Peyer's patch (tissue), 4 donors: ENCODE measurements at regions not wholly inside any gene's neighbourhood (a gene's known extent, or its start where the extent isn't known, plus 50 kb on each side); places are given as distances from the start of the nearest gene placed in this dataset.

Source experiments
- DNase-seq, 3 donors: peaks; one replicate each; pipeline ENCODE4 v3.0.0-alpha.2; 2017 to 2019
- H3K27ac ChIP-seq, 4 donors: fragments of 200-600 bp; sonication (generic); one replicate each; pipeline ENCODE4 v1.5.1; 2016 to 2019
- H3K27me3 ChIP-seq, 2 donors: fragments of 200-600 bp; sonication (generic); one replicate each; pipeline ENCODE4 v1.5.1; 2019
- H3K36me3 ChIP-seq, 3 donors: fragments of 200-600 bp; sonication (generic); one replicate each; pipeline ENCODE4 v1.5.1; 2016 to 2019
- H3K4me1 ChIP-seq, 4 donors: fragments of 200-600 bp; sonication (generic); one replicate each; pipeline ENCODE4 v1.5.1; 2016 to 2019
- H3K4me3 ChIP-seq, 4 donors: fragments of 200-600 bp; sonication (generic); 1 replicate in 3 of 4; 2 replicates in 1 of 4; pipeline ENCODE4 v1.5.1; 2016 to 2019; ENCODE audit warnings: mild to moderate bottlenecking in 1 of 4
- H3K9me3 ChIP-seq, 4 donors: fragments of 200-600 bp; sonication (generic); one replicate each; pipeline ENCODE4 v1.5.1; 2016 to 2019; ENCODE audit warnings: mild to moderate bottlenecking in 1 of 4
- CTCF ChIP-seq, 6 experiments: fragments of 450-650 bp in 4 of 6; fragments of 200-600 bp in 2 of 6; sonication (generic) in 1 of 6; IDR thresholded peaks; one replicate each; pipeline ENCODE4 v1.5.1; 2017 to 2019; ENCODE audit warnings: antibody characterized with exemption in 6 of 6, mild to moderate bottlenecking in 3 of 6, moderate library complexity in 1 of 6
- POLR2A ChIP-seq, 2 donors: fragments of 450-650 bp; IDR thresholded peaks; one replicate each; pipeline ENCODE4 v1.5.1; 2017; ENCODE audit warnings: antibody characterized with exemption in 2 of 2, mild to moderate bottlenecking in 2 of 2, moderate library complexity in 2 of 2

- TF ChIP-seq CTCF (IDR thresholded peaks at IDR 0.05) = no peak
- no peak for TF ChIP-seq POLR2A (IDR thresholded peaks at IDR 0.05)
- no peak for DNase-seq
- no peaks in the 10 kb centered on the region for H3K9me3 ChIP-seq
Measured at GRCh38 chr13:47216176-47216822, 319.4 kb upstream of the HTR2A start.

GRCh38 chr13:47215736-47216135 lies 318.9 kb upstream of the HTR2A start:
- TF ChIP-seq POLR2A (IDR thresholded peaks at IDR 0.05) (no peak), CTCF (IDR thresholded peaks at IDR 0.05) (no peak)
- DNase-seq = no peak
- Histone ChIP-seq H3K36me3 (no peaks in the 10 kb centered on the region), H3K27me3 (no peaks in the 10 kb centered on the region), H3K9me3 (no peaks in the 10 kb centered on the region), H3K4me3 (no peak overlapping the region), H3K4me1 (no peaks in the 10 kb centered on the region), H3K27ac (no peak overlapping the region)

More at GRCh38 chr13:47216176-47216822, 319.4 kb upstream of the HTR2A start:
- no peak overlapping the region for H3K4me3 ChIP-seq
- H3K27ac ChIP-seq = no peak overlapping the region
- H3K36me3 ChIP-seq = no peaks in the 10 kb centered on the region
- no peaks in the 10 kb centered on the region for H3K27me3 ChIP-seq
- H3K4me1 ChIP-seq = no peaks in the 10 kb centered on the region

- no peak for DNase-seq
- no peak for TF ChIP-seq POLR2A (IDR thresholded peaks at IDR 0.05)
- no peak for TF ChIP-seq CTCF (IDR thresholded peaks at IDR 0.05)
- Histone ChIP-seq H3K4me1 (no peaks in the 10 kb centered on the region), H3K27ac (no peak overlapping the region), H3K9me3 (no peaks in the 10 kb centered on the region), H3K27me3 (no peaks in the 10 kb centered on the region), H3K4me3 (no peak overlapping the region), H3K36me3 (no peaks in the 10 kb centered on the region)
Measured at GRCh38 chr13:47213047-47213446, 316.2 kb upstream of the HTR2A start.

GRCh38 chr13:47211106-47211505 lies 314.3 kb upstream of the HTR2A start:
- DNase-seq = no peak
- Histone ChIP-seq H3K27me3 (no peaks in the 10 kb centered on the region), H3K36me3 (no peaks in the 10 kb centered on the region), H3K4me1 (no peaks in the 10 kb centered on the region), H3K4me3 (no peak overlapping the region), H3K9me3 (no peaks in the 10 kb centered on the region), H3K27ac (no peak overlapping the region)
- TF ChIP-seq POLR2A (IDR thresholded peaks at IDR 0.05) (no peak), CTCF (IDR thresholded peaks at IDR 0.05) (no peak)

GRCh38 chr13:47206111-47206510 lies 309.3 kb upstream of the HTR2A start:
- DNase-seq = no peak
- H3K36me3 ChIP-seq = no peaks in the 10 kb centered on the region
- H3K4me3 ChIP-seq = no peak overlapping the region
- TF ChIP-seq CTCF (IDR thresholded peaks at IDR 0.05) (no peak), POLR2A (IDR thresholded peaks at IDR 0.05) (no peak)
- H3K27me3 ChIP-seq = no peaks in the 10 kb centered on the region
- peaks cover 0 to 6% (median 0%) of the 10 kb centered on the region in 4 donors for H3K9me3 ChIP-seq
- no peaks in the 10 kb centered on the region for H3K4me1 ChIP-seq
- no peak overlapping the region for H3K27ac ChIP-seq
